ENCODE measurements at regions not wholly inside any gene's neighbourhood (a gene's known extent, or its start where the extent isn't known, plus 50 kb on each side); places are given as distances from the start of the nearest gene placed in this dataset.

GRCh38 chr7:106779877-106780276, 85.2 kb upstream of the PIK3CG start:
- TF ChIP-seq POLR2A (IDR thresholded peaks at IDR 0.05) (no peak), POLR2AphosphoS5 (IDR thresholded peaks at IDR 0.05) (no peak), EP300 (IDR thresholded peaks at IDR 0.05) (no peak)
- TF ChIP-seq, protein P1, sequence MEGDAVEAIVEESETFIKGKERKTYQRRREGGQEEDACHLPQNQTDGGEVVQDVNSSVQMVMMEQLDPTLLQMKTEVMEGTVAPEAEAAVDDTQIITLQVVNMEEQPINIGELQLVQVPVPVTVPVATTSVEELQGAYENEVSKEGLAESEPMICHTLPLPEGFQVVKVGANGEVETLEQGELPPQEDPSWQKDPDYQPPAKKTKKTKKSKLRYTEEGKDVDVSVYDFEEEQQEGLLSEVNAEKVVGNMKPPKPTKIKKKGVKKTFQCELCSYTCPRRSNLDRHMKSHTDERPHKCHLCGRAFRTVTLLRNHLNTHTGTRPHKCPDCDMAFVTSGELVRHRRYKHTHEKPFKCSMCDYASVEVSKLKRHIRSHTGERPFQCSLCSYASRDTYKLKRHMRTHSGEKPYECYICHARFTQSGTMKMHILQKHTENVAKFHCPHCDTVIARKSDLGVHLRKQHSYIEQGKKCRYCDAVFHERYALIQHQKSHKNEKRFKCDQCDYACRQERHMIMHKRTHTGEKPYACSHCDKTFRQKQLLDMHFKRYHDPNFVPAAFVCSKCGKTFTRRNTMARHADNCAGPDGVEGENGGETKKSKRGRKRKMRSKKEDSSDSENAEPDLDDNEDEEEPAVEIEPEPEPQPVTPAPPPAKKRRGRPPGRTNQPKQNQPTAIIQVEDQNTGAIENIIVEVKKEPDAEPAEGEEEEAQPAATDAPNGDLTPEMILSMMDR (IDR thresholded peaks at IDR 0.05) = no peak
- no peaks in the 10 kb centered on the region for H3K36me3 ChIP-seq
- 64 to 75% (median 67%) methylated on average over 3 to 4 of the region's 4 CpGs for WGBS, 5 donors
- peak overlapping the region in 1 of 5 donors; percentile 7 for H3K27ac ChIP-seq
- H3K9me3 ChIP-seq = no peaks in the 10 kb centered on the region
- DNase-seq = peak; percentile 53 to 55
- peaks cover 0 to 14% (median 0%) of the 10 kb centered on the region in 4 donors for H3K4me1 ChIP-seq
- intact Hi-C loops (cut with DNase I; ENCODE audit: low total_unique reads) = no loop called here
- H3K4me3 ChIP-seq = no peak overlapping the region
- no peaks in the 10 kb centered on the region for H3K27me3 ChIP-seq

GRCh38 chr7:106781007-106781406, 84.1 kb upstream of the PIK3CG start:
- H3K27ac ChIP-seq = no peak overlapping the region

GRCh38 chr7:106781828-106782544, 83.1 kb upstream of the PIK3CG start:
- no peak for DNase-seq
- Histone ChIP-seq H3K27ac (no peak overlapping the region), H3K4me3 (no peak overlapping the region), H3K36me3 (no peaks in the 10 kb centered on the region), H3K4me1 (no peaks in the 10 kb centered on the region), H3K9me3 (no peaks in the 10 kb centered on the region), H3K27me3 (no peaks in the 10 kb centered on the region)
- WGBS, 5 donors = 0 to 92% (median 42%) methylated on average over 1 of the region's 1 CpG
- TF ChIP-seq EP300 (IDR thresholded peaks at IDR 0.05) (no peak), POLR2A (IDR thresholded peaks at IDR 0.05) (no peak), POLR2AphosphoS5 (IDR thresholded peaks at IDR 0.05) (no peak)
- TF ChIP-seq, protein P1 (IDR thresholded peaks at IDR 0.05) = no peak
- intact Hi-C loops (cut with DNase I; ENCODE audit: low total_unique reads) = no loop called here

More at GRCh38 chr7:106781007-106781406, 84.1 kb upstream of the PIK3CG start:
- no peaks in the 10 kb centered on the region for H3K27me3 ChIP-seq
- TF ChIP-seq POLR2AphosphoS5 (IDR thresholded peaks at IDR 0.05) (no peak), EP300 (IDR thresholded peaks at IDR 0.05) (no peak), POLR2A (IDR thresholded peaks at IDR 0.05) (no peak)
- TF ChIP-seq, protein P1 (IDR thresholded peaks at IDR 0.05) = no peak
- H3K4me1 ChIP-seq = peaks cover 0 to 3% (median 0%) of the 10 kb centered on the region in 4 donors
- H3K4me3 ChIP-seq = no peak overlapping the region
- whole genome bisulfite sequencing, 5 donors = 82 to 97% (median 92%) methylated on average over 2 of the region's 2 CpGs
- H3K9me3 ChIP-seq = no peaks in the 10 kb centered on the region
- DNase-seq = no peak
- no peaks in the 10 kb centered on the region for H3K36me3 ChIP-seq
- intact Hi-C loops (cut with DNase I; ENCODE audit: low total_unique reads) = no loop called here

GRCh38 chr7:106783286-106783685, 81.8 kb upstream of the PIK3CG start:
- H3K9me3 ChIP-seq = no peaks in the 10 kb centered on the region
- no peak overlapping the region for H3K27ac ChIP-seq
- WGBS, 5 donors = 67 to 85% (median 72%) methylated on average over 1 of the region's 1 CpG
- H3K4me3 ChIP-seq = no peak overlapping the region
- H3K36me3 ChIP-seq = no peaks in the 10 kb centered on the region
- TF ChIP-seq POLR2A (IDR thresholded peaks at IDR 0.05) = no peak
- no peak for TF ChIP-seq POLR2AphosphoS5 (IDR thresholded peaks at IDR 0.05)
- TF ChIP-seq, protein P1 (IDR thresholded peaks at IDR 0.05) = no peak
- no peak for TF ChIP-seq EP300 (IDR thresholded peaks at IDR 0.05)
- no peak for DNase-seq
- intact Hi-C loops (cut with DNase I; ENCODE audit: low total_unique reads) = no loop called here
- H3K27me3 ChIP-seq = no peaks in the 10 kb centered on the region
- no peaks in the 10 kb centered on the region for H3K4me1 ChIP-seq
